Cardiac fibroblast (primary cell): ENCODE measurements at regions not wholly inside any gene's neighbourhood (a gene's known extent, or its start where the extent isn't known, plus 50 kb on each side); places are given as distances from the start of the nearest gene placed in this dataset.

Experiments
- DNase-seq, 2 donors: peaks; one replicate each; pipeline versions ENCODE4 v3.0.0 to v3.0.0-alpha.2; 2010; ENCODE audit warnings: low read depth in 2 of 2
- H3K4me3 ChIP-seq, 2 donors: replicated peaks in 1 of 2; 1 replicate in 1 of 2; 2 replicates in 1 of 2; pipeline ENCODE4 v1.5.1; 2011; ENCODE audit warnings: low read depth in 2 of 2, low read length in 2 of 2, mild to moderate bottlenecking in 2 of 2, moderate library complexity in 1 of 2
- CTCF ChIP-seq: IDR thresholded peaks from one replicate; pipeline ENCODE4 v1.5.1; 2011; ENCODE audit warnings: low read depth, mild to moderate bottlenecking, low read length, inconsistent platforms

- TF ChIP-seq CTCF, result no peak
- no peak overlapping the region for H3K4me3 ChIP-seq
- no peak for DNase-seq
These were observed 211.0 kb upstream of the ZNF536 start for GRCh38 chr19:30161021-30161655.

GRCh38 chr19:30161770-30162169 lies 210.4 kb upstream of the ZNF536 start:
- TF ChIP-seq CTCF, result no peak
- no peak for DNase-seq
- H3K4me3 ChIP-seq, result no peak overlapping the region

- H3K4me3 ChIP-seq, result no peak overlapping the region
- TF ChIP-seq CTCF, result no peak
- DNase-seq, result no peak
These were observed 209.5 kb upstream of the ZNF536 start for GRCh38 chr19:30162718-30163117.

GRCh38 chr19:30163663-30164062 lies 208.5 kb upstream of the ZNF536 start:
- no peak overlapping the region for H3K4me3 ChIP-seq
- TF ChIP-seq CTCF, result no peak
- DNase-seq, result no peak

- H3K4me3 ChIP-seq, result no peak overlapping the region
- DNase-seq, result no peak
- no peak for TF ChIP-seq CTCF
These were observed 206.9 kb upstream of the ZNF536 start for GRCh38 chr19:30165228-30165813.

- DNase-seq, result no peak
- TF ChIP-seq CTCF, result no peak
- no peak overlapping the region for H3K4me3 ChIP-seq
These were observed 204.8 kb upstream of the ZNF536 start for GRCh38 chr19:30167206-30167868.
